ENCODE measurements at regions not wholly inside any gene's neighbourhood (a gene's known extent, or its start where the extent isn't known, plus 50 kb on each side); places are given as distances from the start of the nearest gene placed in this dataset.

DNA sequence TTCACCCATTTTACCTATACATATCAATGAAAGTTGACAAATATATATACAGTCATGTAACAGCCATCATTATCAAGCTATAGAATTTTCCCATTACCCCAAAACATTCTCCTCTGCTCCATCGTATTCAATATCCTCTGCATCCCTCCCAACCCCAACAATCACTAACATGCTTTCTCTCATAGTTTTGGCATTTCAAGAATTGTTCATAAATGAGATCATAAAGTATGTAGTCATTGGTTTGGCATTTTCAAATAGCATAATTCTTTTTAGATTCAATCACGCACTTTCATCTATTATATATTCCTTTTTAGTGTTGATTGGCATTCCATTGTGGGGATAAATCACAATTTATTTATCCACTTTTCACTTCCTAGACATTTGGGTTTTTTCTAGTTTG, 866.0 kb upstream of the TMEM132C start:
- TF ChIP-seq, protein P1, sequence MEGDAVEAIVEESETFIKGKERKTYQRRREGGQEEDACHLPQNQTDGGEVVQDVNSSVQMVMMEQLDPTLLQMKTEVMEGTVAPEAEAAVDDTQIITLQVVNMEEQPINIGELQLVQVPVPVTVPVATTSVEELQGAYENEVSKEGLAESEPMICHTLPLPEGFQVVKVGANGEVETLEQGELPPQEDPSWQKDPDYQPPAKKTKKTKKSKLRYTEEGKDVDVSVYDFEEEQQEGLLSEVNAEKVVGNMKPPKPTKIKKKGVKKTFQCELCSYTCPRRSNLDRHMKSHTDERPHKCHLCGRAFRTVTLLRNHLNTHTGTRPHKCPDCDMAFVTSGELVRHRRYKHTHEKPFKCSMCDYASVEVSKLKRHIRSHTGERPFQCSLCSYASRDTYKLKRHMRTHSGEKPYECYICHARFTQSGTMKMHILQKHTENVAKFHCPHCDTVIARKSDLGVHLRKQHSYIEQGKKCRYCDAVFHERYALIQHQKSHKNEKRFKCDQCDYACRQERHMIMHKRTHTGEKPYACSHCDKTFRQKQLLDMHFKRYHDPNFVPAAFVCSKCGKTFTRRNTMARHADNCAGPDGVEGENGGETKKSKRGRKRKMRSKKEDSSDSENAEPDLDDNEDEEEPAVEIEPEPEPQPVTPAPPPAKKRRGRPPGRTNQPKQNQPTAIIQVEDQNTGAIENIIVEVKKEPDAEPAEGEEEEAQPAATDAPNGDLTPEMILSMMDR (conservative IDR thresholded peaks at IDR 0.05) = no peak
- no peak for TF ChIP-seq ZFX (IDR thresholded peaks at IDR 0.05)
